SK-N-MC (cell line): ENCODE measurements at regions not wholly inside any gene's neighbourhood (a gene's known extent, or its start where the extent isn't known, plus 50 kb on each side); places are given as distances from the start of the nearest gene placed in this dataset.

ENCODE experiments used
- DNase-seq: peaks from one replicate; pipeline ENCODE4 v3.0.0-alpha.2; 2011; ENCODE audit warnings: low read depth, low spot score
- H3K27ac ChIP-seq: fragments of 200-600 bp; sonication (generic); 2 replicates; pipeline ENCODE4 v1.5.1; 2016; ENCODE audit warnings: mixed run types
- H3K36me3 ChIP-seq: fragments of 200-600 bp; sonication (generic); 2 replicates; pipeline ENCODE4 v1.6.1; 2017; ENCODE audit warnings: antibody characterized with exemption, low read length, mixed read lengths; ENCODE audit not compliant: insufficient read depth
- H3K4me3 ChIP-seq: fragments of 200-600 bp; sonication (generic); 2 replicates; pipeline ENCODE4 v1.5.1; 2016
- H3K9ac ChIP-seq: fragments of 200-600 bp; sonication (generic); 2 replicates; pipeline ENCODE4 v1.8.0; 2017; ENCODE audit warnings: mixed run types, mixed read lengths; ENCODE audit not compliant: insufficient read length
- H3K9me3 ChIP-seq: fragments of 200-600 bp; sonication (generic); 2 replicates; pipeline ENCODE4 v1.6.1; 2017; ENCODE audit warnings: low read depth, mild to moderate bottlenecking, antibody characterized with exemption, low read length, moderate library complexity, mixed read lengths
- EZH2 ChIP-seq: fragments of 200-600 bp; sonication (generic); IDR thresholded peaks from one replicate; pipeline ENCODE4 v1.6.1; 2017; ENCODE audit warnings: antibody characterized with exemption
- FOXP2 ChIP-seq: optimal IDR thresholded peaks from 2 replicates; pipeline ENCODE3; 2011; ENCODE audit warnings: mild to moderate bottlenecking, moderate library complexity; ENCODE audit not compliant: insufficient read depth; ENCODE audit errors: extremely low read length, control extremely low read depth
- POLR2AphosphoS5 ChIP-seq: IDR thresholded peaks from 2 replicates; pipeline ENCODE4 v1.6.1; 2012; ENCODE audit warnings: mild to moderate bottlenecking, low read depth, low read length, borderline replicate concordance

GRCh38 chr20:51080516-51080915 is 57.6 kb upstream of the KCNG1 start:
- H3K4me3 ChIP-seq, result no peak overlapping the region
- no peak overlapping the region for H3K9ac ChIP-seq
- H3K9me3 ChIP-seq, result no peaks in the 10 kb centered on the region
- TF ChIP-seq FOXP2, result no peak
- no peaks in the 10 kb centered on the region for H3K36me3 ChIP-seq
- DNase-seq, result no peak
- no peak overlapping the region for H3K27ac ChIP-seq

GRCh38 chr20:51079488-51079887 is 56.6 kb upstream of the KCNG1 start:
- no peak for DNase-seq
- no peak for TF ChIP-seq POLR2AphosphoS5
- no peak for TF ChIP-seq FOXP2
- TF ChIP-seq EZH2, result no peak
- Histone ChIP-seq H3K9ac (no peak overlapping the region), H3K36me3 (no peaks in the 10 kb centered on the region), H3K27ac (no peak overlapping the region), H3K4me3 (no peak overlapping the region), H3K9me3 (no peaks in the 10 kb centered on the region)

GRCh38 chr20:51077686-51078060 is 54.8 kb upstream of the KCNG1 start:
- no peak for DNase-seq
- TF ChIP-seq EZH2 (no peak), POLR2AphosphoS5 (no peak), FOXP2 (no peak)
- no peak overlapping the region for H3K27ac ChIP-seq
- no peaks in the 10 kb centered on the region for H3K36me3 ChIP-seq
- no peaks in the 10 kb centered on the region for H3K9me3 ChIP-seq
- no peak overlapping the region for H3K9ac ChIP-seq
- no peak overlapping the region for H3K4me3 ChIP-seq

- Histone ChIP-seq H3K4me3 (no peak overlapping the region), H3K9me3 (no peaks in the 10 kb centered on the region), H3K9ac (no peak overlapping the region), H3K36me3 (no peaks in the 10 kb centered on the region), H3K27ac (no peak overlapping the region)
- DNase-seq, result no peak
- no peak for TF ChIP-seq FOXP2
- no peak for TF ChIP-seq POLR2AphosphoS5
- TF ChIP-seq EZH2, result no peak
Observed at GRCh38 chr20:51076786-51077685, 54.1 kb upstream of the KCNG1 start.

- no peaks in the 10 kb centered on the region for H3K36me3 ChIP-seq
- DNase-seq, result no peak
- no peak overlapping the region for H3K4me3 ChIP-seq
- no peak overlapping the region for H3K27ac ChIP-seq
- no peak overlapping the region for H3K9ac ChIP-seq
- no peak for TF ChIP-seq POLR2AphosphoS5
- no peak for TF ChIP-seq EZH2
- no peaks in the 10 kb centered on the region for H3K9me3 ChIP-seq
Observed at GRCh38 chr20:51074062-51074461, 51.2 kb upstream of the KCNG1 start.
